ENCODE measurements at regions not wholly inside any gene's neighbourhood (a gene's known extent, or its start where the extent isn't known, plus 50 kb on each side); places are given as distances from the start of the nearest gene placed in this dataset.

GRCh38 chr7:19061331-19061730 lies 56.1 kb downstream of the TWIST1 start (continued):
- TF ChIP-seq CHD7 (IDR thresholded peaks at IDR 0.05; ENCODE audit: insufficient replicate concordance, low read length) (no peak), MAX (IDR thresholded peaks at IDR 0.05) (no peak), TEAD4 (IDR thresholded peaks at IDR 0.05; ENCODE audit: low read depth, low read length) (no peak), JUND (IDR thresholded peaks at IDR 0.05; ENCODE audit: low read length) (no peak), CREB1 (IDR thresholded peaks at IDR 0.05) (no peak), SIRT6 (IDR thresholded peaks at IDR 0.05; ENCODE audit: low read length) (no peak), SIX5 (IDR thresholded peaks at IDR 0.05; ENCODE audit: low read depth, low read length) (no peak), SIN3A (conservative IDR thresholded peaks at IDR 0.05 in 1 of 2, IDR thresholded peaks at IDR 0.05 in 1 of 2; ENCODE audit: low read depth in 1 of 2, low read length in 2 of 2) (no peak), POLR2A (IDR thresholded peaks at IDR 0.05; ENCODE audit: control extremely low read depth in 1 of 2, low read depth in 2 of 2, low read length in 2 of 2) (no peak), BCL11A (IDR thresholded peaks at IDR 0.05; ENCODE audit: low read depth in 2 of 2, low read length in 2 of 2) (no peak), ZNF274 (IDR thresholded peaks at IDR 0.05; ENCODE audit: borderline replicate concordance, extremely low read depth, low read length) (no peak)
- TF ChIP-seq, protein P1, sequence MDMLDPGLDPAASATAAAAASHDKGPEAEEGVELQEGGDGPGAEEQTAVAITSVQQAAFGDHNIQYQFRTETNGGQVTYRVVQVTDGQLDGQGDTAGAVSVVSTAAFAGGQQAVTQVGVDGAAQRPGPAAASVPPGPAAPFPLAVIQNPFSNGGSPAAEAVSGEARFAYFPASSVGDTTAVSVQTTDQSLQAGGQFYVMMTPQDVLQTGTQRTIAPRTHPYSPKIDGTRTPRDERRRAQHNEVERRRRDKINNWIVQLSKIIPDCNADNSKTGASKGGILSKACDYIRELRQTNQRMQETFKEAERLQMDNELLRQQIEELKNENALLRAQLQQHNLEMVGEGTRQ (IDR thresholded peaks at IDR 0.05; ENCODE audit: low read length), result no peak

Data from H1 (cell line).